ENCODE measurements at regions not wholly inside any gene's neighbourhood (a gene's known extent, or its start where the extent isn't known, plus 50 kb on each side); places are given as distances from the start of the nearest gene placed in this dataset.

DNA sequence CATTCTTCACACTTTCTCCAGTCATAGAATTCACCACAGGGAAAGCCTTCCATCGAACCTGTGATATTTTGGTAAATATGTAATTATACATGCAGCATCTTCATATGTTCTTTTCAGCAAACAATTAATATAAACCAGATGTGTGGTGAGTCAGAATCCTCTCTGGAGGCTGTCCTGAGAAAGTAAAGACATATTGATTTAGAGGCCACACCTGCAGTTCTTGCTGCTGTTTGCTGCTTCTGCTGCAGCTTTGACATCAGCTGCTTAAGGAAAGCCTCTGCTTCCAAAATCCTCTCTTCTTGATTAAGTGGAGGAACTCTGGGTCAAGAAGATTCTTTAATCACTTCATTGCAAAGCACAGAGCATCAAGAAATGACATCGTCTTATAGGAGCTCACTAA is 568.8 kb upstream of the ZEB2 start:
- intact Hi-C loops (cut with micrococcal nuclease) = no loop called here
- ChIA-PET CTCF (no interaction called here), POLR2A (no interaction called here), RAD21 (ENCODE audit: low non-redundant PET in 1 of 2, low total read pairs in 2 of 2, uncharacterized antibody in 2 of 2, unreplicated experiment in 2 of 2) (no interaction called here)
- no peaks in the 10 kb centered on the region for H3K4me1 ChIP-seq (ENCODE audit: control insufficient read depth in 1 of 2, insufficient read depth in 2 of 2, low read length in 2 of 2)
- H3K79me2 ChIP-seq (ENCODE audit: insufficient read depth, low read length) = no peaks in the 10 kb centered on the region
- H2AFZ ChIP-seq (ENCODE audit: low read depth, low read length, poor library complexity, severe bottlenecking) = no peak overlapping the region
- H3K4me2 ChIP-seq (ENCODE audit: low read length) = no peak overlapping the region
- H3K27me3 ChIP-seq (ENCODE audit: insufficient read depth, low read length) = no peaks in the 10 kb centered on the region
- no peaks in the 10 kb centered on the region for H3K9me3 ChIP-seq (ENCODE audit: control insufficient read depth in 1 of 2, insufficient read depth in 1 of 2, low read depth in 1 of 2, low read length in 2 of 2)
- BruUV-seq (replicated peaks) = no TSS peak
- DNase-seq (ENCODE audit: low read depth, low spot score) (no peak), ATAC-seq (no peak)
- TF ChIP-seq, protein P1, sequence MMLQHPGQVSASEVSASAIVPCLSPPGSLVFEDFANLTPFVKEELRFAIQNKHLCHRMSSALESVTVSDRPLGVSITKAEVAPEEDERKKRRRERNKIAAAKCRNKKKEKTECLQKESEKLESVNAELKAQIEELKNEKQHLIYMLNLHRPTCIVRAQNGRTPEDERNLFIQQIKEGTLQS (IDR thresholded peaks at IDR 0.05) = no peak
- TF ChIP-seq EGR1 (IDR thresholded peaks at IDR 0.05; ENCODE audit: low read depth) = no peak
- TF ChIP-seq, protein P2, sequence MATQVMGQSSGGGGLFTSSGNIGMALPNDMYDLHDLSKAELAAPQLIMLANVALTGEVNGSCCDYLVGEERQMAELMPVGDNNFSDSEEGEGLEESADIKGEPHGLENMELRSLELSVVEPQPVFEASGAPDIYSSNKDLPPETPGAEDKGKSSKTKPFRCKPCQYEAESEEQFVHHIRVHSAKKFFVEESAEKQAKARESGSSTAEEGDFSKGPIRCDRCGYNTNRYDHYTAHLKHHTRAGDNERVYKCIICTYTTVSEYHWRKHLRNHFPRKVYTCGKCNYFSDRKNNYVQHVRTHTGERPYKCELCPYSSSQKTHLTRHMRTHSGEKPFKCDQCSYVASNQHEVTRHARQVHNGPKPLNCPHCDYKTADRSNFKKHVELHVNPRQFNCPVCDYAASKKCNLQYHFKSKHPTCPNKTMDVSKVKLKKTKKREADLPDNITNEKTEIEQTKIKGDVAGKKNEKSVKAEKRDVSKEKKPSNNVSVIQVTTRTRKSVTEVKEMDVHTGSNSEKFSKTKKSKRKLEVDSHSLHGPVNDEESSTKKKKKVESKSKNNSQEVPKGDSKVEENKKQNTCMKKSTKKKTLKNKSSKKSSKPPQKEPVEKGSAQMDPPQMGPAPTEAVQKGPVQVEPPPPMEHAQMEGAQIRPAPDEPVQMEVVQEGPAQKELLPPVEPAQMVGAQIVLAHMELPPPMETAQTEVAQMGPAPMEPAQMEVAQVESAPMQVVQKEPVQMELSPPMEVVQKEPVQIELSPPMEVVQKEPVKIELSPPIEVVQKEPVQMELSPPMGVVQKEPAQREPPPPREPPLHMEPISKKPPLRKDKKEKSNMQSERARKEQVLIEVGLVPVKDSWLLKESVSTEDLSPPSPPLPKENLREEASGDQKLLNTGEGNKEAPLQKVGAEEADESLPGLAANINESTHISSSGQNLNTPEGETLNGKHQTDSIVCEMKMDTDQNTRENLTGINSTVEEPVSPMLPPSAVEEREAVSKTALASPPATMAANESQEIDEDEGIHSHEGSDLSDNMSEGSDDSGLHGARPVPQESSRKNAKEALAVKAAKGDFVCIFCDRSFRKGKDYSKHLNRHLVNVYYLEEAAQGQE (IDR thresholded peaks at IDR 0.05; ENCODE audit: low read depth) = no peak
- TF ChIP-seq, protein P3, sequence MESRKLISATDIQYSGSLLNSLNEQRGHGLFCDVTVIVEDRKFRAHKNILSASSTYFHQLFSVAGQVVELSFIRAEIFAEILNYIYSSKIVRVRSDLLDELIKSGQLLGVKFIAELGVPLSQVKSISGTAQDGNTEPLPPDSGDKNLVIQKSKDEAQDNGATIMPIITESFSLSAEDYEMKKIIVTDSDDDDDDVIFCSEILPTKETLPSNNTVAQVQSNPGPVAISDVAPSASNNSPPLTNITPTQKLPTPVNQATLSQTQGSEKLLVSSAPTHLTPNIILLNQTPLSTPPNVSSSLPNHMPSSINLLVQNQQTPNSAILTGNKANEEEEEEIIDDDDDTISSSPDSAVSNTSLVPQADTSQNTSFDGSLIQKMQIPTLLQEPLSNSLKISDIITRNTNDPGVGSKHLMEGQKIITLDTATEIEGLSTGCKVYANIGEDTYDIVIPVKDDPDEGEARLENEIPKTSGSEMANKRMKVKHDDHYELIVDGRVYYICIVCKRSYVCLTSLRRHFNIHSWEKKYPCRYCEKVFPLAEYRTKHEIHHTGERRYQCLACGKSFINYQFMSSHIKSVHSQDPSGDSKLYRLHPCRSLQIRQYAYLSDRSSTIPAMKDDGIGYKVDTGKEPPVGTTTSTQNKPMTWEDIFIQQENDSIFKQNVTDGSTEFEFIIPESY (IDR thresholded peaks at IDR 0.05; ENCODE audit: extremely low read depth, insufficient replicate concordance, low read length) = no peak
- TF ChIP-seq EZH2 (IDR thresholded peaks at IDR 0.05) = no peak
- TF ChIP-seq SRF (IDR thresholded peaks at IDR 0.05; ENCODE audit: low read depth) = no peak
- no peak for TF ChIP-seq TCF7L2 (IDR thresholded peaks at IDR 0.05; ENCODE audit: borderline replicate concordance, extremely low read depth, insufficient read depth, insufficient read length)
- no peak for TF ChIP-seq ELF1 (IDR thresholded peaks at IDR 0.05; ENCODE audit: borderline replicate concordance, low read depth)
- no peak for TF ChIP-seq CBX3 (IDR thresholded peaks at IDR 0.05; ENCODE audit: low read depth)
- H3K9ac ChIP-seq (ENCODE audit: low read length) = no peak overlapping the region
- H3K4me3 ChIP-seq (replicated peaks in 1 of 2; ENCODE audit: low read depth in 1 of 2, low read length in 2 of 2) = no peak overlapping the region
- H3K36me3 ChIP-seq (ENCODE audit: control insufficient read depth in 1 of 2, insufficient read depth in 2 of 2, low read length in 2 of 2) = no peaks in the 10 kb centered on the region
- H4K20me1 ChIP-seq (ENCODE audit: insufficient read depth) = no peaks in the 10 kb centered on the region
- H3K9me2 ChIP-seq (ENCODE audit: insufficient read depth) = no peaks in the 10 kb centered on the region
- H3K27ac ChIP-seq (ENCODE audit: low read depth, low read length) = no peak overlapping the region
